Keratinocyte (primary cell): ENCODE measurements at regions not wholly inside any gene's neighbourhood (a gene's known extent, or its start where the extent isn't known, plus 50 kb on each side); places are given as distances from the start of the nearest gene placed in this dataset.

Source experiments
- DNase-seq: peaks from one replicate; pipeline ENCODE4 v3.0.0-alpha.2; 2011; ENCODE audit warnings: low read depth, missing footprints, low spot score
- FAIRE-seq: peaks from 2 replicates; lab custom pipeline; 2011; peaks lifted over from hg19 to GRCh38; lab: Jason Lieb, UNC
- H2AFZ ChIP-seq: 2 replicates; pipeline ENCODE4 v1.6.0; 2012; ENCODE audit warnings: low read length, control low read depth, inconsistent platforms; ENCODE audit not compliant: control insufficient read depth
- H3K27ac ChIP-seq: 2 replicates; pipeline ENCODE4 v1.5.1; 2011; ENCODE audit warnings: low read length; ENCODE audit not compliant: control insufficient read depth, insufficient read depth
- H3K27me3 ChIP-seq: 3 replicates; pipeline ENCODE4 v1.6.0; 2011; ENCODE audit warnings: low read length; ENCODE audit not compliant: control insufficient read depth, insufficient read depth; ENCODE audit errors: extremely low read depth
- H3K36me3 ChIP-seq, 2 experiments: 2 replicates in 1 of 2; 3 replicates in 1 of 2; pipeline ENCODE4 v1.5.1; 2011; ENCODE audit warnings: low read length in 2 of 2, mild to moderate bottlenecking in 1 of 2; ENCODE audit not compliant: control insufficient read depth in 2 of 2, insufficient read depth in 2 of 2; ENCODE audit errors: extremely low read depth in 1 of 2
- H3K4me1 ChIP-seq: 3 replicates; pipeline ENCODE4 v1.5.1; 2011; ENCODE audit warnings: low read length; ENCODE audit not compliant: control insufficient read depth, insufficient read depth; ENCODE audit errors: extremely low read depth
- H3K4me2 ChIP-seq: 3 replicates; pipeline ENCODE4 v1.6.0; 2011; ENCODE audit warnings: low read depth, low read length; ENCODE audit not compliant: control insufficient read depth, insufficient read depth; ENCODE audit errors: extremely low read depth
- H3K4me3 ChIP-seq, 3 experiments: fragments of 200-600 bp in 1 of 3; sonication (generic) in 1 of 3; 2 replicates in 2 of 3; 3 replicates in 1 of 3; pipeline ENCODE4 v1.5.1; 2011 to 2016; ENCODE audit warnings: low read length in 3 of 3, mild to moderate bottlenecking in 3 of 3, control low read depth in 2 of 3, inconsistent platforms in 1 of 3, low read depth in 1 of 3, mixed read lengths in 1 of 3, mixed run types in 1 of 3, moderate library complexity in 1 of 3; ENCODE audit not compliant: control insufficient read depth in 2 of 3, insufficient read depth in 2 of 3; ENCODE audit errors: extremely low read depth in 1 of 3
- H3K79me2 ChIP-seq: 2 replicates; pipeline ENCODE4 v1.6.0; 2012; ENCODE audit warnings: low read length; ENCODE audit not compliant: control insufficient read depth, insufficient read depth
- H3K9ac ChIP-seq: 3 replicates; pipeline ENCODE4 v1.6.0; 2011; ENCODE audit warnings: low read length; ENCODE audit not compliant: control insufficient read depth, insufficient read depth; ENCODE audit errors: extremely low read depth
- H3K9me1 ChIP-seq: 3 replicates; pipeline ENCODE4 v1.6.0; 2011; ENCODE audit warnings: low read length; ENCODE audit not compliant: control insufficient read depth, insufficient read depth; ENCODE audit errors: extremely low read depth
- H3K9me3 ChIP-seq: 2 replicates; pipeline ENCODE4 v1.5.1; 2012; ENCODE audit warnings: low read depth, low read length; ENCODE audit not compliant: control insufficient read depth
- H4K20me1 ChIP-seq: 3 replicates; pipeline ENCODE4 v1.6.0; 2011; ENCODE audit warnings: low read length; ENCODE audit not compliant: control insufficient read depth, insufficient read depth; ENCODE audit errors: extremely low read depth
- EZH2 ChIP-seq: IDR thresholded peaks from one replicate; pipeline ENCODE4 v1.6.1; 2012; ENCODE audit warnings: inconsistent platforms, mild to moderate bottlenecking, low read length, moderate library complexity
- dilution Hi-C: fragments of 300-500 bp; cut with MboI; formaldehyde crosslinking; loops from one replicate; pipeline ENCODE4 v1.7.0; 2020; ENCODE audit warnings: low sequenced_read_pairs; ENCODE audit not compliant: extremely low pct_ligation_motif_present
- TF ChIP-seq, protein P1 (sequence below), 3 experiments: IDR thresholded peaks in 1 of 3; conservative IDR thresholded peaks in 1 of 3; optimal IDR thresholded peaks in 1 of 3; 2 replicates in 2 of 3; 3 replicates in 1 of 3; pipeline versions ENCODE3 to v1.5.1; 2011; ENCODE audit warnings: low read length in 3 of 3, mild to moderate bottlenecking in 3 of 3, moderate library complexity in 2 of 3, control low read depth in 1 of 3, inconsistent platforms in 1 of 3; ENCODE audit not compliant: insufficient read depth in 2 of 3; ENCODE audit errors: extremely low read depth in 1 of 3

DNA sequence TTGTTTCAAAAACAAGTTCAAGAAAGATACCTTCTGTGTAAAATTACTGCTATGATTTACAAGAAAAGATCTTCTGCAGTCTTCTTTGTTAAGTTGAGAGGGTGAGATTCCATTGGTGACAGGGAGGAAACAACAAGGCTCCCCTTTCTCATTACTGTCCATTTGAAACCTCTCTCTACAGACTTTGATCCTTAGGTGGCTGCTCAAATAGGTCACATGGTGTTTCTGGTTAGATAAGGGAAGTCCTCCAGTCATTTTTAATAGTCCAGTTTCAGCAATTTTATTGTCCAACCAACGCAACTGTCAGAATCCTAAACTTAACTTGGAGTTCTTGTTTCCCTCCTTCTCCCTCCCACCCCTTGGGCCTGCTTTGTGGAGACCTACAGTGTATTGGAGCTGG, 390.4 kb downstream of the EFNB2 start:
- H2AFZ ChIP-seq: peak overlapping the region; percentile 17
- DNase-seq: no peak
- H3K9me1 ChIP-seq: no peaks in the 10 kb centered on the region
- H3K79me2 ChIP-seq: no peaks in the 10 kb centered on the region
- H3K4me3 ChIP-seq: no peak overlapping the region
- FAIRE-seq: no peak
- no peaks in the 10 kb centered on the region for H3K36me3 ChIP-seq
- H3K9ac ChIP-seq: no peak overlapping the region
- no peaks in the 10 kb centered on the region for H3K27me3 ChIP-seq
- TF ChIP-seq EZH2: no peak
- TF ChIP-seq, protein P1, sequence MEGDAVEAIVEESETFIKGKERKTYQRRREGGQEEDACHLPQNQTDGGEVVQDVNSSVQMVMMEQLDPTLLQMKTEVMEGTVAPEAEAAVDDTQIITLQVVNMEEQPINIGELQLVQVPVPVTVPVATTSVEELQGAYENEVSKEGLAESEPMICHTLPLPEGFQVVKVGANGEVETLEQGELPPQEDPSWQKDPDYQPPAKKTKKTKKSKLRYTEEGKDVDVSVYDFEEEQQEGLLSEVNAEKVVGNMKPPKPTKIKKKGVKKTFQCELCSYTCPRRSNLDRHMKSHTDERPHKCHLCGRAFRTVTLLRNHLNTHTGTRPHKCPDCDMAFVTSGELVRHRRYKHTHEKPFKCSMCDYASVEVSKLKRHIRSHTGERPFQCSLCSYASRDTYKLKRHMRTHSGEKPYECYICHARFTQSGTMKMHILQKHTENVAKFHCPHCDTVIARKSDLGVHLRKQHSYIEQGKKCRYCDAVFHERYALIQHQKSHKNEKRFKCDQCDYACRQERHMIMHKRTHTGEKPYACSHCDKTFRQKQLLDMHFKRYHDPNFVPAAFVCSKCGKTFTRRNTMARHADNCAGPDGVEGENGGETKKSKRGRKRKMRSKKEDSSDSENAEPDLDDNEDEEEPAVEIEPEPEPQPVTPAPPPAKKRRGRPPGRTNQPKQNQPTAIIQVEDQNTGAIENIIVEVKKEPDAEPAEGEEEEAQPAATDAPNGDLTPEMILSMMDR (optimal IDR thresholded peaks at IDR 0.05 in 1 of 3, IDR thresholded peaks at IDR 0.05 in 1 of 3, conservative IDR thresholded peaks at IDR 0.05 in 1 of 3; ENCODE audit: extremely low read depth in 1 of 3, insufficient read depth in 2 of 3, low read length in 3 of 3): no peak
- H3K27ac ChIP-seq: peak overlapping the region; percentile 83
- peaks cover 26% of the 10 kb centered on the region for H3K4me1 ChIP-seq
- H3K4me2 ChIP-seq: peak overlapping the region; percentile 70
- H4K20me1 ChIP-seq: no peaks in the 10 kb centered on the region
- no peaks in the 10 kb centered on the region for H3K9me3 ChIP-seq
- dilution Hi-C loops: no loop called here

DNA sequence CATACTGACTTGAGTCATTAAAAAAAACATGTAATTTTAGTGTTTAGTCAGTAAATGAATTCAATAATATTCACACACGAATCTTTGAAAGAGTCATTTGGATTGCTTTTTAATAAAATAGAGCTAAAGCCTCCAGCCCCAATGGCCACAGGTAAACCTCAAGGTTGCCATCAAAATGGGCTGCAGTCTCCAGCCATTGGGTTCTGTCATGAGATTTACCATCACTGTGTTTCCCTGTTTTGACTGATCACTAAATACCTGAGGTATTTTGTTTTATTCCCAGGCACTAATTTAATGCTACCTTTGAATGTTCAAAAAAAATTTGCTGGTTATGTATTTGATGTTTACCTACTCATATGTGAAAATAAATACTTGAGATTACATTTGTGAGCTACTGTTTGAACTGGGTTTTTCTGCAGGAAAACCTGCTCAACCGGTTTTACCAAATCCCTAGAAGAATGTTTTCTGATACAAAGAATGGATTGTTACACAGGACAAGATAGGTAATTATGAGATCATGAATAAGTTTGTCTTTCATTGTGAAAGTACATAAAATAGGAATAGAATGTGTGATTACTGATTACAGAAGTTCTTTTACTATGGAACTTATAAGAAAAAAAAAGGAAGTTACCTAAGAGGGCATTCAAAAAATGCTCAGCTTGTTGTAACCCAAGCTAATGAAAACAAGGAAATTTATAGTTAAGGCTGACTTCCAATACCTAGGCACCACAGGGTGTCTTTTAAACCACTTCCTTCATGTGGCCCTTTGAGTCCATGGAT, 391.3 kb downstream of the EFNB2 start:
- H2AFZ ChIP-seq: no peak overlapping the region
- H3K27ac ChIP-seq: peak overlapping the region; percentile 83
- DNase-seq (peak; percentile 53), FAIRE-seq (peak; percentile 77)
- no peak for TF ChIP-seq EZH2
- TF ChIP-seq, protein P1 (optimal IDR thresholded peaks at IDR 0.05 in 1 of 3, IDR thresholded peaks at IDR 0.05 in 1 of 3, conservative IDR thresholded peaks at IDR 0.05 in 1 of 3; ENCODE audit: extremely low read depth in 1 of 3, insufficient read depth in 2 of 3, low read length in 3 of 3): no peak
- no peak overlapping the region for H3K4me3 ChIP-seq
- peak overlapping the region; percentile 70 for H3K4me2 ChIP-seq
- no peaks in the 10 kb centered on the region for H3K27me3 ChIP-seq
- H3K9me3 ChIP-seq: no peaks in the 10 kb centered on the region
- dilution Hi-C loops: no loop called here
- H3K4me1 ChIP-seq: peaks cover 27% of the 10 kb centered on the region
- no peaks in the 10 kb centered on the region for H4K20me1 ChIP-seq
- H3K9ac ChIP-seq: no peak overlapping the region
- H3K36me3 ChIP-seq: no peaks in the 10 kb centered on the region
- no peaks in the 10 kb centered on the region for H3K9me1 ChIP-seq
- no peaks in the 10 kb centered on the region for H3K79me2 ChIP-seq
